ENCODE measurements at regions not wholly inside any gene's neighbourhood (a gene's known extent, or its start where the extent isn't known, plus 50 kb on each side); places are given as distances from the start of the nearest gene placed in this dataset.

GRCh38 chr9:20170122-20170521, 381.3 kb upstream of the SLC24A2 start:
- peaks cover 0 to 2% of the 10 kb centered on the region in 2 donors for H3K9me3 ChIP-seq (replicated peaks in 1 of 2; ENCODE audit: control insufficient read depth in 2 of 2, insufficient read depth in 1 of 2, low read depth in 1 of 2, low read length in 2 of 2)
- H2BK120ac ChIP-seq (ENCODE audit: low read depth, low read length), result no peak overlapping the region
- no CpG with 5 or more reads among the region's 3 CpGs for WGBS, 2 donors (ENCODE audit: extremely low coverage in 2 of 2, insufficient read length in 2 of 2, insufficient replicate concordance in 1 of 2)
- H2BK15ac ChIP-seq (ENCODE audit: low read length), result no peak overlapping the region
- H4K91ac ChIP-seq (ENCODE audit: low read depth, low read length, poor library complexity), result no peak overlapping the region
- no peak overlapping the region for H3K14ac ChIP-seq (ENCODE audit: low read length)
- no peak overlapping the region for H2AFZ ChIP-seq (ENCODE audit: low read length)
- no peak overlapping the region for H3K4me2 ChIP-seq (ENCODE audit: insufficient read depth, low read length, poor library complexity, severe bottlenecking)
- H3K36me3 ChIP-seq (replicated peaks in 1 of 2; ENCODE audit: control insufficient read depth in 2 of 2, insufficient read depth in 2 of 2, low read length in 2 of 2), result peaks cover 0 to 3% of the 10 kb centered on the region in 2 donors
- no peaks in the 10 kb centered on the region for H3K4me1 ChIP-seq (ENCODE audit: control insufficient read depth in 2 of 2, insufficient read depth in 1 of 2, low read depth in 1 of 2, low read length in 2 of 2)
- no peak overlapping the region for H3K18ac ChIP-seq (ENCODE audit: low read length)
- no peaks in the 10 kb centered on the region for H3K27me3 ChIP-seq (ENCODE audit: control insufficient read depth in 3 of 3, insufficient read depth in 3 of 3, low read depth in 1 of 3, low read length in 3 of 3)
- no peak overlapping the region for H4K8ac ChIP-seq (ENCODE audit: low read depth, low read length)
- H3K9ac ChIP-seq (ENCODE audit: low read depth, low read length, poor library complexity), result no peak overlapping the region
- no peak overlapping the region for H3K4me3 ChIP-seq (ENCODE audit: low read length in 2 of 2)
- no peaks in the 10 kb centered on the region for H3K79me1 ChIP-seq (ENCODE audit: low read depth, low read length)
- H3K23ac ChIP-seq (ENCODE audit: low read depth, low read length, poor library complexity), result no peak overlapping the region
- no peak overlapping the region for H3K4ac ChIP-seq (ENCODE audit: low read length)
- H2BK5ac ChIP-seq (ENCODE audit: low read length), result no peak overlapping the region
- no peak overlapping the region for H3K27ac ChIP-seq (replicated peaks; ENCODE audit: low read length)
- no peak overlapping the region for H2BK12ac ChIP-seq (ENCODE audit: low read length)
- no peak overlapping the region for H2AK5ac ChIP-seq (ENCODE audit: low read depth, low read length)
- DNase-seq (ENCODE audit: low spot score), result no peak

DNA sequence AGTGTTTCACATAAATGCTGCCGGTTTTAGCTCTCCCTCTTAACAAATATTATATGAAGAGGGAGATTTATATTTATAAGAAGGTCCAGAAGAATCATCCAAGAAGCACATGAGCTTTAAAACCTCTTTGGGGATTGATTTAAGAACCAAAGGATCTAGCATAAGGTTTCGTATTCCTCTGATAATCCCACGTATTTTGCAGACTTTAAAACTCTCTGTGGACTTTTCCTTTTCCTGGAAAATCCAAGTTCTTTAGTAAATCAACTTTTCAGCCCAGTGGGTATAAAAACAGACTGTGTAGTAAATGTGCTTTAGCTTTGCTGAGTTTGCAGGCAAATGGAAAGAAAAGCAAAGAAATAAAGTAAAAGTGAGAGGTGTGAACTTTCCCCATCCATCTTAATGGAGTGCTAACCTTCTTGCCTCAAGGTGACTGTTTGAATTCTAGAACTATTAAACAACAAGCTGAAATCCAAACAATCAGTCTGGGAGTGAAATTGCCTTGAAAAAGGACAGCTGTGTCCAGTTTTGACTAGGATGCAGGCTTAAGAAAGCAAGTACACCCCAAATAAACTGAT, 363.4 kb upstream of the SLC24A2 start:
- H3K4me3 ChIP-seq (ENCODE audit: low read length in 2 of 2), result no peak overlapping the region
- no peak overlapping the region for H2BK5ac ChIP-seq (ENCODE audit: low read length)
- H2AK5ac ChIP-seq (ENCODE audit: low read depth, low read length), result no peak overlapping the region
- no peak overlapping the region for H3K4me2 ChIP-seq (ENCODE audit: insufficient read depth, low read length, poor library complexity, severe bottlenecking)
- H3K18ac ChIP-seq (ENCODE audit: low read length), result no peak overlapping the region
- no peak overlapping the region for H2BK15ac ChIP-seq (ENCODE audit: low read length)
- H3K14ac ChIP-seq (ENCODE audit: low read length), result no peak overlapping the region
- H2BK12ac ChIP-seq (ENCODE audit: low read length), result no peak overlapping the region
- no peak overlapping the region for H3K23ac ChIP-seq (ENCODE audit: low read depth, low read length, poor library complexity)
- no peak overlapping the region for H4K8ac ChIP-seq (ENCODE audit: low read depth, low read length)
- H3K27me3 ChIP-seq (ENCODE audit: control insufficient read depth in 3 of 3, insufficient read depth in 3 of 3, low read depth in 1 of 3, low read length in 3 of 3), result no peaks in the 10 kb centered on the region
- no CpG with 5 or more reads among the region's 3 CpGs for WGBS, 2 donors (ENCODE audit: extremely low coverage in 2 of 2, insufficient read length in 2 of 2, insufficient replicate concordance in 1 of 2)
- no peaks in the 10 kb centered on the region for H3K36me3 ChIP-seq (replicated peaks in 1 of 2; ENCODE audit: control insufficient read depth in 2 of 2, insufficient read depth in 2 of 2, low read length in 2 of 2)
- no peaks in the 10 kb centered on the region for H3K79me1 ChIP-seq (ENCODE audit: low read depth, low read length)
- no peak overlapping the region for H2AFZ ChIP-seq (ENCODE audit: low read length)
- no peak overlapping the region for H3K27ac ChIP-seq (replicated peaks; ENCODE audit: low read length)
- no peaks in the 10 kb centered on the region for H3K9me3 ChIP-seq (replicated peaks in 1 of 2; ENCODE audit: control insufficient read depth in 2 of 2, insufficient read depth in 1 of 2, low read depth in 1 of 2, low read length in 2 of 2)
- no peak overlapping the region for H4K91ac ChIP-seq (ENCODE audit: low read depth, low read length, poor library complexity)
- no peak for DNase-seq (ENCODE audit: low spot score)
- H2BK120ac ChIP-seq (ENCODE audit: low read depth, low read length), result no peak overlapping the region
- H3K4me1 ChIP-seq (ENCODE audit: control insufficient read depth in 2 of 2, insufficient read depth in 1 of 2, low read depth in 1 of 2, low read length in 2 of 2), result no peaks in the 10 kb centered on the region
- no peak overlapping the region for H3K4ac ChIP-seq (ENCODE audit: low read length)
- no peak overlapping the region for H3K9ac ChIP-seq (ENCODE audit: low read depth, low read length, poor library complexity)

- no peak overlapping the region for H2AK5ac ChIP-seq (ENCODE audit: low read depth, low read length)
- H3K79me1 ChIP-seq (ENCODE audit: low read depth, low read length), result no peaks in the 10 kb centered on the region
- DNase-seq (ENCODE audit: low spot score), result no peak
- H3K27me3 ChIP-seq (ENCODE audit: control insufficient read depth in 3 of 3, insufficient read depth in 3 of 3, low read depth in 1 of 3, low read length in 3 of 3), result no peaks in the 10 kb centered on the region
- H3K9ac ChIP-seq (ENCODE audit: low read depth, low read length, poor library complexity), result no peak overlapping the region
- H2BK15ac ChIP-seq (ENCODE audit: low read length), result no peak overlapping the region
- H3K27ac ChIP-seq (replicated peaks; ENCODE audit: low read length), result no peak overlapping the region
- H3K4me3 ChIP-seq (ENCODE audit: low read length in 2 of 2), result no peak overlapping the region
- no peaks in the 10 kb centered on the region for H3K36me3 ChIP-seq (replicated peaks in 1 of 2; ENCODE audit: control insufficient read depth in 2 of 2, insufficient read depth in 2 of 2, low read length in 2 of 2)
- H3K4ac ChIP-seq (ENCODE audit: low read length), result no peak overlapping the region
- H2BK12ac ChIP-seq (ENCODE audit: low read length), result no peak overlapping the region
- no peak overlapping the region for H2BK5ac ChIP-seq (ENCODE audit: low read length)
- H2AFZ ChIP-seq (ENCODE audit: low read length), result no peak overlapping the region
- H3K4me1 ChIP-seq (ENCODE audit: control insufficient read depth in 2 of 2, insufficient read depth in 1 of 2, low read depth in 1 of 2, low read length in 2 of 2), result peaks cover 2 to 5% of the 10 kb centered on the region in 2 donors
- H3K18ac ChIP-seq (ENCODE audit: low read length), result no peak overlapping the region
- no peaks in the 10 kb centered on the region for H3K9me3 ChIP-seq (replicated peaks in 1 of 2; ENCODE audit: control insufficient read depth in 2 of 2, insufficient read depth in 1 of 2, low read depth in 1 of 2, low read length in 2 of 2)
- WGBS, 2 donors (ENCODE audit: extremely low coverage in 2 of 2, insufficient read length in 2 of 2, insufficient replicate concordance in 1 of 2), result no CpG with 5 or more reads among the region's 2 CpGs
- H3K14ac ChIP-seq (ENCODE audit: low read length), result no peak overlapping the region
- H4K91ac ChIP-seq (ENCODE audit: low read depth, low read length, poor library complexity), result no peak overlapping the region
- H3K4me2 ChIP-seq (ENCODE audit: insufficient read depth, low read length, poor library complexity, severe bottlenecking), result no peak overlapping the region
- no peak overlapping the region for H4K8ac ChIP-seq (ENCODE audit: low read depth, low read length)
- no peak overlapping the region for H3K23ac ChIP-seq (ENCODE audit: low read depth, low read length, poor library complexity)
- no peak overlapping the region for H2BK120ac ChIP-seq (ENCODE audit: low read depth, low read length)
Observed at GRCh38 chr9:20148416-20148815, 359.6 kb upstream of the SLC24A2 start.

DNA sequence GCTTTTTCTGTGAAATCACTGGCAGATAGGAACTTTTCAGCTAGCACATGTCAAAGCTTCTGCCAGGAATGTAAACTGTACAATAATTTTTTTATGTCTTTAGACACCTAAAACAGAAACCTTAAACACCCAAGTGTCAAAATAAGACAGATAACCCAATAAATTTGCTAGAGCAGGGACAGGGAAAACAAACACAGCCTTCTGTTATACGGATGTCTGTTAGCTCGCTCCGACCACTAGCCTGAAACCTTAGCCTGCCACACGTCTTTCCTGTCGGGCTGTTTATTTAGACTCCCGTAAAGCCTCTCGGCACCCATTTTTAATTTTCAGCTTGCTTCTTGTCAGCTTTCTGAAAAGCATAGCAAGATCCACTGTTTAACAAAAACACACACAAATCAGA, 355.4 kb upstream of the SLC24A2 start:
- no CpG with 5 or more reads among the region's 7 CpGs for WGBS, 2 donors (ENCODE audit: extremely low coverage in 2 of 2, insufficient read length in 2 of 2, insufficient replicate concordance in 1 of 2)
- Histone ChIP-seq H2BK5ac (ENCODE audit: low read length) (no peak overlapping the region), H3K4me3 (ENCODE audit: low read length in 2 of 2) (no peak overlapping the region), H3K27me3 (ENCODE audit: control insufficient read depth in 3 of 3, insufficient read depth in 3 of 3, low read depth in 1 of 3, low read length in 3 of 3) (no peaks in the 10 kb centered on the region), H3K4ac (ENCODE audit: low read length) (no peak overlapping the region), H4K8ac (ENCODE audit: low read depth, low read length) (no peak overlapping the region), H2BK15ac (ENCODE audit: low read length) (no peak overlapping the region), H2AFZ (ENCODE audit: low read length) (peak overlapping the region; percentile 54), H3K23ac (ENCODE audit: low read depth, low read length, poor library complexity) (no peak overlapping the region), H2AK5ac (ENCODE audit: low read depth, low read length) (no peak overlapping the region), H2BK120ac (ENCODE audit: low read depth, low read length) (no peak overlapping the region), H3K79me1 (ENCODE audit: low read depth, low read length) (no peaks in the 10 kb centered on the region), H2BK12ac (ENCODE audit: low read length) (no peak overlapping the region), H3K14ac (ENCODE audit: low read length) (no peak overlapping the region), H3K36me3 (replicated peaks in 1 of 2; ENCODE audit: control insufficient read depth in 2 of 2, insufficient read depth in 2 of 2, low read length in 2 of 2) (no peaks in the 10 kb centered on the region), H3K9ac (ENCODE audit: low read depth, low read length, poor library complexity) (no peak overlapping the region), H3K9me3 (replicated peaks in 1 of 2; ENCODE audit: control insufficient read depth in 2 of 2, insufficient read depth in 1 of 2, low read depth in 1 of 2, low read length in 2 of 2) (no peaks in the 10 kb centered on the region), H3K27ac (replicated peaks; ENCODE audit: low read length) (no peak overlapping the region), H3K4me2 (ENCODE audit: insufficient read depth, low read length, poor library complexity, severe bottlenecking) (no peak overlapping the region), H3K4me1 (ENCODE audit: control insufficient read depth in 2 of 2, insufficient read depth in 1 of 2, low read depth in 1 of 2, low read length in 2 of 2) (peaks cover 2 to 12% of the 10 kb centered on the region in 2 donors), H4K91ac (ENCODE audit: low read depth, low read length, poor library complexity) (no peak overlapping the region), H3K18ac (ENCODE audit: low read length) (no peak overlapping the region)
- DNase-seq (ENCODE audit: low spot score), result no peak

Measured in neuronal stem cell (in vitro differentiated cells).